H9 (cell line): ENCODE measurements at regions not wholly inside any gene's neighbourhood (a gene's known extent, or its start where the extent isn't known, plus 50 kb on each side); places are given as distances from the start of the nearest gene placed in this dataset.

Experiments
- DNase-seq: peaks from one replicate; pipeline ENCODE4 v3.0.0-alpha.2; 2017
- H2AFZ ChIP-seq: one replicate; pipeline ENCODE4 v1.6.1; 2013; ENCODE audit warnings: mild to moderate bottlenecking, low read length, control low read depth, moderate library complexity
- H2AK5ac ChIP-seq: 2 replicates; pipeline ENCODE4 v1.6.1; 2013; ENCODE audit warnings: low read length, control low read depth, mixed read lengths; ENCODE audit not compliant: insufficient read length
- H2BK120ac ChIP-seq: one replicate; pipeline ENCODE4 v1.6.1; 2013; ENCODE audit warnings: low read depth, mild to moderate bottlenecking, low read length, control low read depth, inconsistent platforms; ENCODE audit not compliant: poor library complexity, severe bottlenecking
- H2BK12ac ChIP-seq: 2 replicates; pipeline ENCODE4 v1.6.1; 2013; ENCODE audit warnings: low read length, control low read depth, mixed read lengths, low read depth; ENCODE audit not compliant: insufficient read length
- H2BK15ac ChIP-seq: 2 replicates; pipeline ENCODE4 v1.6.1; 2013; ENCODE audit warnings: low read depth, low read length, control low read depth
- H2BK20ac ChIP-seq: one replicate; pipeline ENCODE4 v1.6.1; 2013; ENCODE audit warnings: low read depth, mild to moderate bottlenecking, low read length, control low read depth, inconsistent platforms; ENCODE audit not compliant: poor library complexity, severe bottlenecking
- H2BK5ac ChIP-seq: 2 replicates; pipeline ENCODE4 v1.6.1; 2013; ENCODE audit warnings: low read length, control low read depth, mixed read lengths; ENCODE audit not compliant: insufficient read length
- H3K14ac ChIP-seq: 2 replicates; pipeline ENCODE4 v1.6.1; 2013; ENCODE audit warnings: low read length, control low read depth; ENCODE audit not compliant: insufficient read depth
- H3K18ac ChIP-seq: 2 replicates; pipeline ENCODE4 v1.6.1; 2013; ENCODE audit warnings: low read depth, mild to moderate bottlenecking, mixed read lengths, low read length, control low read depth; ENCODE audit not compliant: insufficient read length
- H3K23ac ChIP-seq: 2 replicates; pipeline ENCODE4 v1.6.1; 2013; ENCODE audit warnings: low read length, control low read depth, mixed read lengths, low read depth; ENCODE audit not compliant: insufficient read length
- H3K23me2 ChIP-seq: 2 replicates; pipeline ENCODE4 v1.6.1; 2013; ENCODE audit warnings: low read depth, mild to moderate bottlenecking, mixed read lengths, low read length, control low read depth; ENCODE audit not compliant: insufficient read length, poor library complexity, severe bottlenecking
- H3K27ac ChIP-seq: 2 replicates; pipeline ENCODE4 v1.5.1; 2013; ENCODE audit warnings: low read length, control low read depth, mixed read lengths, low read depth; ENCODE audit not compliant: insufficient read length
- H3K27me3 ChIP-seq: 2 replicates; pipeline ENCODE4 v1.6.1; 2013; ENCODE audit warnings: low read length, control low read depth, inconsistent platforms; ENCODE audit not compliant: insufficient read depth
- H3K4ac ChIP-seq: 2 replicates; pipeline ENCODE4 v1.6.1; 2013; ENCODE audit warnings: low read depth, mild to moderate bottlenecking, control low read depth, inconsistent platforms, low read length, moderate library complexity
- H3K4me1 ChIP-seq: 2 replicates; pipeline ENCODE4 v1.6.1; 2013; ENCODE audit warnings: low read length, control low read depth, inconsistent platforms; ENCODE audit not compliant: insufficient read depth
- H3K4me2 ChIP-seq: 2 replicates; pipeline ENCODE4 v1.6.1; 2013; ENCODE audit warnings: low read length, control low read depth, mixed read lengths; ENCODE audit not compliant: insufficient read length, insufficient read depth
- H3K56ac ChIP-seq: 2 replicates; pipeline ENCODE4 v1.6.1; 2013; ENCODE audit warnings: low read depth, mild to moderate bottlenecking, mixed read lengths, low read length, control low read depth; ENCODE audit not compliant: insufficient read length
- H3K79me1 ChIP-seq: 2 replicates; pipeline ENCODE4 v1.6.1; 2013; ENCODE audit warnings: low read depth, mild to moderate bottlenecking, moderate library complexity, low read length, control low read depth, inconsistent platforms; ENCODE audit not compliant: insufficient read depth, poor library complexity, severe bottlenecking
- H3K79me2 ChIP-seq: 2 replicates; pipeline ENCODE4 v1.6.1; 2013; ENCODE audit warnings: low read length, control low read depth, inconsistent platforms; ENCODE audit not compliant: insufficient read depth
- H3K9ac ChIP-seq: 2 replicates; pipeline ENCODE4 v1.6.1; 2013; ENCODE audit warnings: low read length, control low read depth, mixed read lengths; ENCODE audit not compliant: insufficient read length; ENCODE audit errors: extremely low read depth
- H3K9me3 ChIP-seq: one replicate; pipeline ENCODE4 v1.6.1; 2013; ENCODE audit warnings: low read depth, low read length, inconsistent platforms; ENCODE audit not compliant: control insufficient read depth
- H3T11ph ChIP-seq: one replicate; pipeline ENCODE4 v1.6.1; 2013; ENCODE audit warnings: mild to moderate bottlenecking, low read length, control low read depth, inconsistent platforms
- H4K20me1 ChIP-seq: one replicate; pipeline ENCODE4 v1.6.1; 2013; ENCODE audit not compliant: control insufficient read depth, insufficient read length, insufficient read depth
- H4K5ac ChIP-seq: 2 replicates; pipeline ENCODE4 v1.6.1; 2013; ENCODE audit warnings: low read depth, mild to moderate bottlenecking, mixed read lengths, low read length, control low read depth; ENCODE audit not compliant: insufficient read length
- H4K8ac ChIP-seq: replicated peaks from 2 replicates; pipeline ENCODE4 v1.6.1; 2013; ENCODE audit warnings: low read length, control low read depth, mixed read lengths, low read depth; ENCODE audit not compliant: insufficient read length
- H4K91ac ChIP-seq: 2 replicates; pipeline ENCODE4 v1.6.1; 2013; ENCODE audit warnings: low read depth, mild to moderate bottlenecking, moderate library complexity, mixed read lengths, low read length, control low read depth; ENCODE audit not compliant: insufficient read length
- H3K27ac Mint-ChIP-seq, 3 experiments: 2 replicates in 2 of 3; 3 replicates in 1 of 3; pipeline ENCODE4 v1.8.0; 2020 to 2021; ENCODE audit warnings: mixed read lengths in 3 of 3, mild to moderate bottlenecking in 1 of 3, moderate library complexity in 1 of 3
- H3K27me3 Mint-ChIP-seq: 2 replicates; pipeline ENCODE4 v1.8.0; 2021; ENCODE audit warnings: low read depth, mild to moderate bottlenecking, moderate library complexity, mixed read lengths
- H3K36me3 Mint-ChIP-seq, 3 experiments: 2 replicates in 2 of 3; 3 replicates in 1 of 3; pipeline ENCODE4 v1.8.0; 2020 to 2021; ENCODE audit warnings: low read depth in 3 of 3, mixed read lengths in 3 of 3; ENCODE audit not compliant: insufficient read depth in 1 of 3
- H3K4me1 Mint-ChIP-seq, 2 experiments: 2 replicates each; pipeline ENCODE4 v1.8.0; 2020; ENCODE audit warnings: mixed read lengths in 2 of 2
- H3K4me3 Mint-ChIP-seq, 2 experiments: 2 replicates in 1 of 2; 3 replicates in 1 of 2; pipeline ENCODE4 v1.8.0; 2020 to 2021; ENCODE audit warnings: mild to moderate bottlenecking in 2 of 2, mixed read lengths in 2 of 2, moderate library complexity in 1 of 2
- H3K9me3 Mint-ChIP-seq, 2 experiments: 2 replicates in 1 of 2; 3 replicates in 1 of 2; pipeline ENCODE4 v1.8.0; 2020; ENCODE audit warnings: mild to moderate bottlenecking in 2 of 2, mixed read lengths in 2 of 2, moderate library complexity in 1 of 2
- TF ChIP-seq, protein P1 (sequence below): fragments of 200-600 bp; sonication (generic); conservative IDR thresholded peaks from 3 replicates; pipeline ENCODE4 v1.8.0; 2021; ENCODE audit warnings: antibody characterized with exemption, mild to moderate bottlenecking

DNA sequence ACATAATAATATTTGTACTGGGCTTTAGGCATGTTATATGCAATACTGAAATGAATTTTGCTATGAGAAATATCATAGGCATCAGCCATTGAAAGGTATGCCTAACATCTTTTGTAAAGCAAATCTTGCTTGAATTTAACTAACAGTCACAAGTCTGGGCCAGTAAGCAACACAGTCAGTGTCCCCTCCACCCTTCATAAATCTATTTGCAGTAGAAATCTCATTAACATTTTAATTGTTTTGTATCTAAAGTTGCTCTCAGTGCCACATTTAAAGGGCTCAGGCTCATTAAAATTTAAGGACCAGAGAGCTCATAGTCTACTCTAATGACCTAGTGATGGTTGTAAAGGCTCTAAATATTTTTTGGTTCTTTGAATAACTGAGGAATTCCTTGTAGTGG, 167.2 kb upstream of the GOLIM4 start:
- peak overlapping the region in 1 of 3 experiments; percentile 58; a peak in 1 of 7 replicates for H3K27ac Mint-ChIP-seq
- H3K27me3 ChIP-seq = no peaks in the 10 kb centered on the region
- no peak overlapping the region for H3K9ac ChIP-seq

More for the DNA sequence above, 167.2 kb upstream of the GOLIM4 start:
- H3K14ac ChIP-seq = no peak overlapping the region
- no peak overlapping the region for H3K4me3 Mint-ChIP-seq
- H3K4me1 Mint-ChIP-seq = peaks cover 8 to 11% of the 10 kb centered on the region in 2 experiments
- no peak overlapping the region for H3K18ac ChIP-seq
- no peaks in the 10 kb centered on the region for H3K23me2 ChIP-seq
- no peak overlapping the region for H4K91ac ChIP-seq
- H3K79me2 ChIP-seq = no peaks in the 10 kb centered on the region
- no peak overlapping the region for H3K56ac ChIP-seq
- H3T11ph ChIP-seq = no peak overlapping the region
- H3K4me2 ChIP-seq = no peak overlapping the region
- H3K27ac ChIP-seq = no peak overlapping the region
- H2BK120ac ChIP-seq = no peak overlapping the region
- no peaks in the 10 kb centered on the region for H3K27me3 Mint-ChIP-seq
- TF ChIP-seq, protein P1, sequence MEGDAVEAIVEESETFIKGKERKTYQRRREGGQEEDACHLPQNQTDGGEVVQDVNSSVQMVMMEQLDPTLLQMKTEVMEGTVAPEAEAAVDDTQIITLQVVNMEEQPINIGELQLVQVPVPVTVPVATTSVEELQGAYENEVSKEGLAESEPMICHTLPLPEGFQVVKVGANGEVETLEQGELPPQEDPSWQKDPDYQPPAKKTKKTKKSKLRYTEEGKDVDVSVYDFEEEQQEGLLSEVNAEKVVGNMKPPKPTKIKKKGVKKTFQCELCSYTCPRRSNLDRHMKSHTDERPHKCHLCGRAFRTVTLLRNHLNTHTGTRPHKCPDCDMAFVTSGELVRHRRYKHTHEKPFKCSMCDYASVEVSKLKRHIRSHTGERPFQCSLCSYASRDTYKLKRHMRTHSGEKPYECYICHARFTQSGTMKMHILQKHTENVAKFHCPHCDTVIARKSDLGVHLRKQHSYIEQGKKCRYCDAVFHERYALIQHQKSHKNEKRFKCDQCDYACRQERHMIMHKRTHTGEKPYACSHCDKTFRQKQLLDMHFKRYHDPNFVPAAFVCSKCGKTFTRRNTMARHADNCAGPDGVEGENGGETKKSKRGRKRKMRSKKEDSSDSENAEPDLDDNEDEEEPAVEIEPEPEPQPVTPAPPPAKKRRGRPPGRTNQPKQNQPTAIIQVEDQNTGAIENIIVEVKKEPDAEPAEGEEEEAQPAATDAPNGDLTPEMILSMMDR = no peak
- H3K36me3 Mint-ChIP-seq = no peaks in the 10 kb centered on the region
- no peaks in the 10 kb centered on the region for H4K20me1 ChIP-seq
- no peak overlapping the region for H2BK12ac ChIP-seq
- H3K4ac ChIP-seq = no peak overlapping the region
- H2AFZ ChIP-seq = no peak overlapping the region
- no peak overlapping the region for H4K8ac ChIP-seq
- no peak overlapping the region for H2BK15ac ChIP-seq
- H3K79me1 ChIP-seq = no peaks in the 10 kb centered on the region
- no peaks in the 10 kb centered on the region for H3K9me3 Mint-ChIP-seq
- H3K23ac ChIP-seq = no peak overlapping the region
- no peak for DNase-seq
- no peak overlapping the region for H2BK20ac ChIP-seq
- H3K9me3 ChIP-seq = no peaks in the 10 kb centered on the region
- no peak overlapping the region for H2BK5ac ChIP-seq
- H3K4me1 ChIP-seq = no peaks in the 10 kb centered on the region
- H2AK5ac ChIP-seq = no peak overlapping the region
- H4K5ac ChIP-seq = no peak overlapping the region
